A673 (cell line): ENCODE measurements at regions not wholly inside any gene's neighbourhood (a gene's known extent, or its start where the extent isn't known, plus 50 kb on each side); places are given as distances from the start of the nearest gene placed in this dataset.

Source experiments
- BruUV-seq: library from RNA; stranded (reverse); fragments of 400-500 nt; replicated peaks from 2 replicates; lab custom pipeline; 2021; lab: Mats Ljungman, UMichigan
- CTCF ChIA-PET: fragments of 300-600 bp; sonication (Branson Sonifier 250); formaldehyde crosslinking; loops from one replicate; lab custom pipeline; 2022; ENCODE audit warnings: antibody characterized with exemption; lab: Charles Lee
- POLR2A ChIA-PET: fragments of 300-600 bp; sonication (Branson Sonifier 250); formaldehyde crosslinking; loops from one replicate; lab custom pipeline; 2022; ENCODE audit warnings: antibody characterized with exemption; ENCODE audit not compliant: low non-redundant PET; lab: Charles Lee
- DNase-seq: peaks from one replicate; pipeline ENCODE4 v3.0.0-alpha.2; 2015; ENCODE audit warnings: low spot score
- H3K27ac ChIP-seq: fragments of 200-600 bp; sonication (generic); 2 replicates; pipeline ENCODE4 v1.5.1; 2016; ENCODE audit warnings: mixed run types, low read depth, mild to moderate bottlenecking, mixed read lengths, antibody characterized with exemption, low read length; ENCODE audit not compliant: poor library complexity, severe bottlenecking
- H3K27me3 ChIP-seq: fragments of 200-600 bp; sonication (generic); replicated peaks from 2 replicates; pipeline ENCODE4 v1.6.1; 2017; ENCODE audit warnings: mixed run types, low read depth, mild to moderate bottlenecking, mixed read lengths, antibody characterized with exemption, low read length; ENCODE audit not compliant: insufficient read depth, poor library complexity
- H3K36me3 ChIP-seq: fragments of 200-600 bp; sonication (generic); 2 replicates; pipeline ENCODE4 v1.6.1; 2016; ENCODE audit warnings: mixed run types, mild to moderate bottlenecking, mixed read lengths, antibody characterized with exemption, low read length; ENCODE audit not compliant: insufficient read depth, poor library complexity, severe bottlenecking
- H3K4me1 ChIP-seq: fragments of 200-600 bp; sonication (generic); 2 replicates; pipeline ENCODE4 v1.6.1; 2017; ENCODE audit warnings: mixed run types, mild to moderate bottlenecking, mixed read lengths, antibody characterized with exemption, low read length; ENCODE audit not compliant: insufficient read depth, poor library complexity, severe bottlenecking
- H3K4me3 ChIP-seq: fragments of 200-600 bp; sonication (generic); 2 replicates; pipeline ENCODE4 v1.5.1; 2016; ENCODE audit warnings: low read depth, mixed run types, mild to moderate bottlenecking, mixed read lengths, low read length; ENCODE audit not compliant: poor library complexity, severe bottlenecking
- H3K9me3 ChIP-seq: fragments of 200-600 bp; sonication (generic); 2 replicates; pipeline ENCODE4 v1.6.1; 2016; ENCODE audit warnings: mixed run types, low read depth, mild to moderate bottlenecking, mixed read lengths, antibody characterized with exemption, low read length; ENCODE audit not compliant: poor library complexity, severe bottlenecking
- CTCF ChIP-seq: fragments of 300-800, 200-600 bp; sonication (generic); conservative IDR thresholded peaks from 2 replicates; pipeline ENCODE4 v1.5.1; 2017; ENCODE audit warnings: low read depth, mild to moderate bottlenecking, antibody characterized with exemption, low read length, moderate library complexity, mixed read lengths
- EZH2 ChIP-seq: fragments of 200-600 bp; sonication (generic); IDR thresholded peaks from 2 replicates; pipeline ENCODE4 v1.6.1; 2017; ENCODE audit warnings: borderline replicate concordance, low read depth, mild to moderate bottlenecking, mixed read lengths, antibody characterized with exemption, low read length; ENCODE audit not compliant: poor library complexity, severe bottlenecking
- intact Hi-C: fragments of 100-400 bp; cut with micrococcal nuclease; formaldehyde crosslinking; loops from one replicate; pipeline ENCODE4 v1.10.0; 2022; ENCODE audit not compliant: unreplicated experiment

GRCh38 chr2:122856696-122857095, 1101.2 kb downstream of the TSN start:
- DNase-seq: no peak
- Histone ChIP-seq H3K36me3 (no peaks in the 10 kb centered on the region), H3K4me1 (no peaks in the 10 kb centered on the region), H3K9me3 (no peaks in the 10 kb centered on the region), H3K27ac (no peak overlapping the region), H3K27me3 (no peaks in the 10 kb centered on the region), H3K4me3 (no peak overlapping the region)
- intact Hi-C loops: no loop called here
- ChIA-PET POLR2A (no interaction called here), CTCF (no interaction called here)
- BruUV-seq: no TSS peak
- TF ChIP-seq EZH2 (no peak), CTCF (no peak)

- no peak for TF ChIP-seq CTCF
- no peak for TF ChIP-seq EZH2
- no peak for DNase-seq
- Histone ChIP-seq H3K27ac (no peak overlapping the region), H3K27me3 (no peaks in the 10 kb centered on the region), H3K9me3 (no peaks in the 10 kb centered on the region), H3K4me3 (no peak overlapping the region), H3K4me1 (no peaks in the 10 kb centered on the region), H3K36me3 (no peaks in the 10 kb centered on the region)
- ChIA-PET CTCF (no interaction called here), POLR2A (no interaction called here)
- intact Hi-C loops: no loop called here
- BruUV-seq: no TSS peak
Measured at GRCh38 chr2:122858075-122858702, 1102.7 kb downstream of the TSN start.

GRCh38 chr2:122858813-122859212, 1103.4 kb downstream of the TSN start:
- no peaks in the 10 kb centered on the region for H3K9me3 ChIP-seq
- no peak for DNase-seq
- CTCF ChIA-PET: no interaction called here
- TF ChIP-seq EZH2: no peak
- no peak for TF ChIP-seq CTCF
- H3K4me1 ChIP-seq: no peaks in the 10 kb centered on the region
- intact Hi-C loops: no loop called here
- H3K4me3 ChIP-seq: no peak overlapping the region
- BruUV-seq: no TSS peak
- H3K27me3 ChIP-seq: no peaks in the 10 kb centered on the region
- H3K27ac ChIP-seq: no peak overlapping the region
- no peaks in the 10 kb centered on the region for H3K36me3 ChIP-seq
- POLR2A ChIA-PET: no interaction called here
